ENCODE measurements at regions not wholly inside any gene's neighbourhood (a gene's known extent, or its start where the extent isn't known, plus 50 kb on each side); places are given as distances from the start of the nearest gene placed in this dataset.

DNA sequence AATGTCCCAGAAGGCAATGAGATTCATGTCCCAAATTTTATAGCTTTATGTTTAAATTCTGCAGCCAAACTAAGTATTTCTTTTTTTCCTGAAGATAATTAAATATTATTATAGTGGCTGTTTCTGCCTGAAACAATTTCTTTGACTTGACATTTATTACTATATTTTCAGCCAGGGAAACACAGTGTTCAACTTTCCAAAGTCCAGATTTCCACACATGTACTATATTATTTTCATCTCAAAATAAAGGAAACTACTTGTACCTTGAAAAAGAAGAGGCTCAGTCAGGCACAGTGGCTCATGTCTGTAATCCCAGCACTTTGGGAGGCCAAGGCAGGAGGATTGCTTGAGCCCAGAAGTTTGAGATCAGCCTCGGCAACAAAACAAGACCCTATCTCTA is 77.8 kb upstream of the BTG1 start:
- H3K4me3 ChIP-seq (ENCODE audit: low read length): no peak overlapping the region
- no peaks in the 10 kb centered on the region for H3K27me3 ChIP-seq (ENCODE audit: control insufficient read depth, insufficient read depth, low read length)
- H3K9ac ChIP-seq (ENCODE audit: low read depth, low read length): no peak overlapping the region
- H3K9me3 ChIP-seq (replicated peaks; ENCODE audit: low read length): no peaks in the 10 kb centered on the region
- H3K4me1 ChIP-seq (ENCODE audit: control insufficient read depth, insufficient read depth, low read length): peaks cover 8% of the 10 kb centered on the region
- H3K36me3 ChIP-seq (ENCODE audit: insufficient read depth, low read length): no peaks in the 10 kb centered on the region
- H3K4me2 ChIP-seq (ENCODE audit: low read length): no peak overlapping the region

DNA sequence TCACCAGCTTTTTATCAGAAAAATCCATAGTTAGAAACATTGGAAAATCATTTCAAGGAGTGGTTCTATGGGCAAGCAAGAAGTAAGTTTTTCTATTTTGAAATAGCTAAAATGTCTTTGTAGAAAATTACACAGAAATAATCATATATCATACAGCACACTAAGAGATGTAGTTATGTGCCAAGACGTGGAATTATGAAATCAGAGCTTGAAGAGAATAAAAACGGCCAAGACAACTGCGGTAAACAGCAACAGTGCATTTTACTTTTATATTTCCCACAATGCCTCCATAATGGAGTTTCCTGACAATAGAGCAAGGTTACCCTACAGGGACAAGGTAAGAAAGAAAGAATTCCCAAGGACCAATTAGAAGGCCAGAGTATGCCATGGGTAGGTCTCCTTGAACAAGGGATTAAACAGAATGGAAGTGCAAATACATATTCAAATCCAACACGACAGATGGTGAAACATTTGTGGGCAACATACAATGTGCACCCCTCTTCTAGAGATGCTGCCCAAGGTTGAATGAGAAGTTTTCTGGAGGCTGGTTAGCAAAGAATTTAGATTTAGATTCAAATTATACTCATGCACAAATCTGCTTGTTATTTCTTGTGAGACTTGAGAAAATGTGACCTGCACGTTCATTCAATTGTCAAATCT is 76.1 kb upstream of the BTG1 start:
- H3K4me2 ChIP-seq (ENCODE audit: low read length): no peak overlapping the region
- H3K9me3 ChIP-seq (replicated peaks; ENCODE audit: low read length): no peaks in the 10 kb centered on the region
- H3K4me3 ChIP-seq (ENCODE audit: low read length): no peak overlapping the region
- no peaks in the 10 kb centered on the region for H3K36me3 ChIP-seq (ENCODE audit: insufficient read depth, low read length)
- no peak overlapping the region for H3K9ac ChIP-seq (ENCODE audit: low read depth, low read length)
- H3K4me1 ChIP-seq (ENCODE audit: control insufficient read depth, insufficient read depth, low read length): peaks cover 8% of the 10 kb centered on the region
- H3K27me3 ChIP-seq (ENCODE audit: control insufficient read depth, insufficient read depth, low read length): no peaks in the 10 kb centered on the region

DNA sequence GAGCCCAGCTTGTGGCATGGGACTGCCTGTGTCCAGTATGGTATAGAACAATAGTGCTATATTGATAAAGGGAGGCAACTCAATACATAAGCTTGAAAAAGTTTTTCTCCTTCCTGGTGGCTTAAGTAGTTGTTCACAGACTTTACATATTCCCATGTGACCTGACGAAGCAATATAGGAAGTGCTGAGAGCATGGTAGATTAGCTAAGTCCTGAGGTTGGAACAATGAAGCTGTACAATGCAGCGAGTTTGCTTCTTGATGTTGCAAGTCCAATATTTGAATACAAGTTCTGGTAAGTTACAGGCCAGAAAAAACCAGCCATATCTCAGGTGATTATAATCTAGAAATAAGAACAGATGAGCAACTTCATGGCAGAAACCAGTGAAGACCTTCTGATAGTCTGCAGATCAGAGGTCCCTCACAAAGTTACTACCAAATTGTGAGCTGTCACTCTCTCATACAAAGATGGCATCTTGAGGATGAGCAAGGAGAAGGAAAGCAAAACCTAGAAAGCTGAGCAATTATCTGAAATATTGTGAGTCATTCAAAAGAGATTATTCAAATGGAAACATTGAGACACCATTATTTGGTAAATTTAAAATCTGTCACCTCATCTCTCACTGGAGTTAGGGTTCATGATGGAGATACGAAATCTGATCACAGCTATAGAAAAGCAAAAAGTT is 72.9 kb upstream of the BTG1 start:
- Histone ChIP-seq H3K27me3 (ENCODE audit: control insufficient read depth, insufficient read depth, low read length) (no peaks in the 10 kb centered on the region), H3K4me3 (ENCODE audit: low read length) (no peak overlapping the region), H3K4me2 (ENCODE audit: low read length) (no peak overlapping the region), H3K9me3 (replicated peaks; ENCODE audit: low read length) (no peaks in the 10 kb centered on the region), H3K4me1 (ENCODE audit: control insufficient read depth, insufficient read depth, low read length) (no peaks in the 10 kb centered on the region), H3K9ac (ENCODE audit: low read depth, low read length) (no peak overlapping the region), H3K36me3 (ENCODE audit: insufficient read depth, low read length) (no peaks in the 10 kb centered on the region)

DNA sequence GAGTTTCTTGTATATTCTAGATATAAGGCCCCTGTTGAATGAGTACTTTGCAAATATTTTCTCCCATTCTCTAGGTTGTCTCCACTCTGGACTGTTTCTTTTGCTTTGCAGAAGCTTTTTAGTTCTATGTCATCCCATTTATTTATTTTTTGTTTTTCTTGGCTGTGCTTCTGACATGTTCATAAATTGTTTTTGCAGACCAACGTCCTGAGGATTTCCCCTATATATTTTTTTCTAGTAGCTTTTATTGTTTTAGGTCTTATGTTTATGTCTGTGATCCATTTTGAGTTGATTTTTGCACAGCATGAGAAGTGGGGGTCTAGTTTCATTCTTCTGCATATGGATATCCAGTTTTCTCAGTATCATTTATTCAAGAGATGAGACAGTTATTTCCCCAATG is 70.4 kb upstream of the BTG1 start:
- H3K4me1 ChIP-seq (ENCODE audit: control insufficient read depth, insufficient read depth, low read length): no peaks in the 10 kb centered on the region
- H3K4me2 ChIP-seq (ENCODE audit: low read length): no peak overlapping the region
- H3K9me3 ChIP-seq (replicated peaks; ENCODE audit: low read length): no peaks in the 10 kb centered on the region
- H3K4me3 ChIP-seq (ENCODE audit: low read length): no peak overlapping the region
- no peaks in the 10 kb centered on the region for H3K27me3 ChIP-seq (ENCODE audit: control insufficient read depth, insufficient read depth, low read length)
- H3K9ac ChIP-seq (ENCODE audit: low read depth, low read length): no peak overlapping the region
- no peaks in the 10 kb centered on the region for H3K36me3 ChIP-seq (ENCODE audit: insufficient read depth, low read length)

DNA sequence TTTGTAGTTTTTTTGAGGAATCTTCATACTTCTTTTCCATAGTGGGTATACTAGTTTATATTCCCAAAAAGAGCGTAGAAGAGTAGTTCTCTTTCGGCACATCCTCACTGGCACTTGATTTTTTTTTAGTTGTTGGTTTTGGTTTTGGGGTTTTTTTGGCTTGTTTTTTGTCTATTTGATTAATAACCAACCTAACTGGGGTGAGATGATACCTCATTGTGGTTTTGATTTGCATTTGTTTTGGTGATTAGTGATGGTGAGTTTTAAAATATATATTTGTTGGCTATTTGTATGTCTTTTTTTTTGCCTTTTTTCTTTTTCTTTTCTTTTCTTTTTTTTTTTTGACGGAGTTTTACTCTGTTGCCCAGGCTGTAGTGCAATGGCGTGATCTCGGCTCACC is 69.7 kb upstream of the BTG1 start:
- Histone ChIP-seq H3K4me1 (ENCODE audit: control insufficient read depth, insufficient read depth, low read length) (no peaks in the 10 kb centered on the region), H3K4me2 (ENCODE audit: low read length) (no peak overlapping the region), H3K36me3 (ENCODE audit: insufficient read depth, low read length) (no peaks in the 10 kb centered on the region), H3K9me3 (replicated peaks; ENCODE audit: low read length) (no peaks in the 10 kb centered on the region), H3K9ac (ENCODE audit: low read depth, low read length) (no peak overlapping the region), H3K27me3 (ENCODE audit: control insufficient read depth, insufficient read depth, low read length) (no peaks in the 10 kb centered on the region), H3K4me3 (ENCODE audit: low read length) (no peak overlapping the region)

DNA sequence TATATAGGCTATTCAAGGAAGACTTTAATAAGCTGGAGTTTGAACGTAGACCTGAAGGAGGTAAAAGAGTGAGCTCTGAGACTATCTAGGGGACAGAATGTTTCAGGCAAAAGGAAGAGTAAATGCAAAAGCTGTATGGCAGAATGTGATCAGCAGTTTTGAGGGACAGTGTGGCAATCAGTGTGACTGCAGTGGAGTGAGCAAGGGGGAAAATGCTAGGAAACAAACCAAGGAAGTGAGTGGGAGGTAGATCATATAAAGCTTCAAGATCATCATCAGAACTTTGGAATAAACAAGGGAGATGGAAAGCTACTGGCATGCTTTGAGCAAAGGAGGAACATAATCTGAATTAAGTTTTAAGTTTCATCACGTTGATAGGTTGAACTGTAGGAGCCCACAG is 67.5 kb upstream of the BTG1 start:
- Histone ChIP-seq H3K36me3 (ENCODE audit: insufficient read depth, low read length) (no peaks in the 10 kb centered on the region), H3K4me3 (ENCODE audit: low read length) (no peak overlapping the region), H3K9me3 (replicated peaks; ENCODE audit: low read length) (no peaks in the 10 kb centered on the region), H3K27me3 (ENCODE audit: control insufficient read depth, insufficient read depth, low read length) (no peaks in the 10 kb centered on the region), H3K9ac (ENCODE audit: low read depth, low read length) (no peak overlapping the region), H3K4me2 (ENCODE audit: low read length) (no peak overlapping the region), H3K4me1 (ENCODE audit: control insufficient read depth, insufficient read depth, low read length) (no peaks in the 10 kb centered on the region)

DNA sequence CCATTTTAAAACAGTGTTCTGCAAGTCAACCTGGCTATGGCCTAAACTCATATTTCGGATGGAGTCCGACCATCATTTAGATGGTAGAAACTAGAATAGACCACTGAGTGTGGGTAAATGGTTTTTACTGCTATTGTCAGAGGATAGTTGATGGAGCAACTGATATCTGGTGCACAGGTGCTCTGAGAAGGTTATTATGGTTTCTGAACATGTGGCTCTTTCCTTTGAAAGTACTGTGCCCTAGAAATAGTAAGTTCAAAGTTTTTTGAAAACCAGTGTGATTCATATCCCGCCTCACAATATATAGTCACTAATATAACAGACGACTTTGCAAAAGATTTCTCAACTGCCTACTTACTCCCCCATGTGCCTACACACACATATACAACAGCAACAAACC is 64.4 kb upstream of the BTG1 start:
- H3K4me3 ChIP-seq (ENCODE audit: low read length): no peak overlapping the region
- no peaks in the 10 kb centered on the region for H3K4me1 ChIP-seq (ENCODE audit: control insufficient read depth, insufficient read depth, low read length)
- no peaks in the 10 kb centered on the region for H3K36me3 ChIP-seq (ENCODE audit: insufficient read depth, low read length)
- H3K9ac ChIP-seq (ENCODE audit: low read depth, low read length): no peak overlapping the region
- H3K27me3 ChIP-seq (ENCODE audit: control insufficient read depth, insufficient read depth, low read length): no peaks in the 10 kb centered on the region
- no peaks in the 10 kb centered on the region for H3K9me3 ChIP-seq (replicated peaks; ENCODE audit: low read length)
- H3K4me2 ChIP-seq (ENCODE audit: low read length): no peak overlapping the region

DNA sequence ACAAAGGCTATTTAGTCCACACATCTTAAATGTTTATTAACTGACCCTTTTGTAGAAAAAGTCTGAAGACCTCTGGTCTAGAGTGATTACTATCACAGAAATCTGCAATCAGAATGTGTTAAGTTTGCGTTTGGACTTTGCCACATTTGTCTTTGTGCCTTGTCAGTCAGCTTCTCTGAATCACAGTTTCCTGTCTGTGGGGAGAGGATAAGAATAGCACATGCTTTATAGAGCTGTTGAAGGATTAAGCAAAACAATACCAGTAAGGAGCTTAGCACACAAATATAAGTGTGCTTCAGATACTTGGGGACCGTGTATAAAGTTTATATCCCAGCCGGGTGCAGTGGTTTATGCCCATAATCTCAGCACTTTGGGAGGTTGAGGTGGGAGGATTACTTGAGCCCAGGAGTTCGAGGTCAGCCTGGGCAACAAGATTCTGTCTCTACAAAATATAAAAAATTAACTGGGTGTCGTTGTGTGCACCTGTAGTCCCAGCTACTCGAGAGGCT is 63.0 kb upstream of the BTG1 start:
- Histone ChIP-seq H3K36me3 (ENCODE audit: insufficient read depth, low read length) (no peaks in the 10 kb centered on the region), H3K9me3 (replicated peaks; ENCODE audit: low read length) (no peaks in the 10 kb centered on the region), H3K4me3 (ENCODE audit: low read length) (no peak overlapping the region), H3K27me3 (ENCODE audit: control insufficient read depth, insufficient read depth, low read length) (no peaks in the 10 kb centered on the region), H3K4me2 (ENCODE audit: low read length) (no peak overlapping the region), H3K9ac (ENCODE audit: low read depth, low read length) (no peak overlapping the region), H3K4me1 (ENCODE audit: control insufficient read depth, insufficient read depth, low read length) (no peaks in the 10 kb centered on the region)

DNA sequence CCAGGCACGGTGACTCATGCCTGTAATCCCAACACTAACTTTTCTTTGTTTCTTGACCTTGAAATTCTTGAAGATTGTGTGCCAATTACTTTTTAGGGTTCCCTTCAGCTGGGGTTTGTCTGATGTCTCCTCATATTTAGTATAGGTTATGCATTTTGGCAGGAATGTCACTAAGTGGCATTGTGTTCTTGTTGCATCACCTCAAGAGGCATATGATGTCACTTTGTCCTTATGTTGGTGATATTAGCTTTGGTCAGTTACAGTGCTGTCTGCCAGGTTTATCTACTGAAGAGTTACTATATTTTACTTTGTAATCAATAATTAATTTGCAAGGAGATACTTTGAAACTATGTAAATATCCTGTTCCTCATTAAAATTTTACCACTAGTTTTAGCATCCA is 61.0 kb upstream of the BTG1 start:
- H3K4me2 ChIP-seq (ENCODE audit: low read length): no peak overlapping the region
- H3K9me3 ChIP-seq (replicated peaks; ENCODE audit: low read length): no peaks in the 10 kb centered on the region
- no peak overlapping the region for H3K9ac ChIP-seq (ENCODE audit: low read depth, low read length)
- no peaks in the 10 kb centered on the region for H3K4me1 ChIP-seq (ENCODE audit: control insufficient read depth, insufficient read depth, low read length)
- no peak overlapping the region for H3K4me3 ChIP-seq (ENCODE audit: low read length)
- H3K27me3 ChIP-seq (ENCODE audit: control insufficient read depth, insufficient read depth, low read length): no peaks in the 10 kb centered on the region
- no peaks in the 10 kb centered on the region for H3K36me3 ChIP-seq (ENCODE audit: insufficient read depth, low read length)

DNA sequence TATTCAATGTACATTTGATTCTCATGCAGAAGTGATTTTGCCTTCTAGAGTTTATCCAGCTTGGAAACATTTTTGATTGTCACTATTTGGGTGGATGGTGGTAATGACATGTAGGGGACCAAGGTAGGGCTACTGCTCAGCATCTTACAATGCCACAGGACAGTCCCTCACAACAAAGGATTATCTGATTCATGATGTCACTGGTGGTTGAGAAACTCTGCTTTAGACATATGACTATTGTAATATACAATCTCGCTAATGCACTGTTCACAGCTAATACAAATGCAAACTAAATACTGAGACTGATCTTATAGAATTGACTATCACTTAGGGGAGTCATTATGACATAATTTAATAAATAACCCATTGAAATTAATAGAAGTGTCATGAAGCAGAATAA is 60.4 kb upstream of the BTG1 start:
- H3K36me3 ChIP-seq (ENCODE audit: insufficient read depth, low read length): no peaks in the 10 kb centered on the region
- no peak overlapping the region for H3K9ac ChIP-seq (ENCODE audit: low read depth, low read length)
- H3K4me2 ChIP-seq (ENCODE audit: low read length): no peak overlapping the region
- no peaks in the 10 kb centered on the region for H3K4me1 ChIP-seq (ENCODE audit: control insufficient read depth, insufficient read depth, low read length)
- H3K4me3 ChIP-seq (ENCODE audit: low read length): no peak overlapping the region
- no peaks in the 10 kb centered on the region for H3K27me3 ChIP-seq (ENCODE audit: control insufficient read depth, insufficient read depth, low read length)
- H3K9me3 ChIP-seq (replicated peaks; ENCODE audit: low read length): no peaks in the 10 kb centered on the region

DNA sequence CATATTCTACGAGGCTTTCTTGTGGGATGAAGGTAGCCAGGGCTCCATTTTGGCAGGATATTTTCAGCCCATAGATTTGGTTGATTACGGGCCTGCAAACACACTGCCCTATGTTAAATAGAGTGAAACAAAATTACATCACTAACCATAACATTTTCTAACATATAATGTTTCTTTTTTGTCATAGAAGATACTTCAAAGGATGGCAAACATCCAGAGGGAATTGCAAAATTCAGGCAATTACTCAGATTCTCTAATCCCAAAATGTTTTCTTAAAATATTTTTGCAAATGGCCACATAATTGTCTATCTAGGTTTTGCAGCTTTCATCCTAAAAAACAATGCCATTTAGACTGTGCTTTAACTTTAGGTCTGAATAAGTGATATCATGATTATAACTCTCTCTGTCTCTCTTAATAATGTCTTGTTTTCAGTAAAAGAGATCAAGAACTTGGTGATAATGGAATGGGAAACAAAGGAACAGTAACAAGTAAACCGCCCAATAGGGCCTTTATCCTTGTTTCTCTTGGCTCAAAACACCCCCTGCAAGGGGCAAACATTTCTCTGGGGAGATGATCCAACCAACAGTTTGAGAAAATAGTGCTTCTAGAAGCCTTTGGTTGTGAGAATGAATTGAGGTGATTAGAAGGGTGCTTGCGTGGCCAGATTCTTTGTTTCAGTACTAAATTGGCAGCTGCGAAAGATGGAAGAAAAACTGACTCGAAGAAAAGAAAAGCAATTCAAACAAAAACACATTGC is 54.4 kb upstream of the BTG1 start:
- H3K9me3 ChIP-seq (replicated peaks; ENCODE audit: low read length): no peaks in the 10 kb centered on the region
- peaks cover 8% of the 10 kb centered on the region for H3K4me1 ChIP-seq (ENCODE audit: control insufficient read depth, insufficient read depth, low read length)
- no peaks in the 10 kb centered on the region for H3K27me3 ChIP-seq (ENCODE audit: control insufficient read depth, insufficient read depth, low read length)
- H3K4me3 ChIP-seq (ENCODE audit: low read length): no peak overlapping the region
- no peaks in the 10 kb centered on the region for H3K36me3 ChIP-seq (ENCODE audit: insufficient read depth, low read length)
- no peak overlapping the region for H3K9ac ChIP-seq (ENCODE audit: low read depth, low read length)
- H3K4me2 ChIP-seq (ENCODE audit: low read length): no peak overlapping the region

All from skeletal muscle satellite cell (primary cell).